OCI-LY7 (cell line): ENCODE measurements at regions not wholly inside any gene's neighbourhood (a gene's known extent, or its start where the extent isn't known, plus 50 kb on each side); places are given as distances from the start of the nearest gene placed in this dataset.

Source experiments
- BruUV-seq: library from RNA; stranded (reverse); fragments of 400-500 nt; replicated peaks from 2 replicates; lab custom pipeline; 2021; lab: Mats Ljungman, UMichigan
- CTCF ChIA-PET: fragments of 300-600 bp; sonication (Branson Sonifier 250); formaldehyde crosslinking; loops from one replicate; lab custom pipeline; 2022; ENCODE audit warnings: antibody characterized with exemption; ENCODE audit not compliant: unreplicated experiment; lab: Charles Lee
- POLR2A ChIA-PET: fragments of 300-600 bp; sonication (Branson Sonifier 250); formaldehyde crosslinking; loops from one replicate; lab custom pipeline; 2022; ENCODE audit warnings: antibody characterized with exemption; lab: Charles Lee
- DNase-seq: peaks from one replicate; pipeline ENCODE4 v3.0.0-alpha.2; 2015; ENCODE audit warnings: low spot score
- H2AFZ ChIP-seq: fragments of 200-600 bp; sonication (generic), shearing (Covaris generic); 2 replicates; pipeline ENCODE4 v1.6.1; 2014; ENCODE audit warnings: mild to moderate bottlenecking, antibody characterized with exemption, low read length, moderate library complexity
- H3K27ac ChIP-seq: fragments of 200-600 bp; sonication (generic); 2 replicates; pipeline ENCODE4 v1.5.1; 2014; ENCODE audit warnings: mixed run types, low read depth, mild to moderate bottlenecking, moderate library complexity, low read length, inconsistent platforms; ENCODE audit not compliant: poor library complexity, severe bottlenecking
- H3K36me3 ChIP-seq: fragments of 200-600 bp; sonication (generic); 2 replicates; pipeline ENCODE4 v1.6.1; 2014; ENCODE audit warnings: mild to moderate bottlenecking, antibody characterized with exemption, low read length, moderate library complexity, mixed read lengths; ENCODE audit not compliant: insufficient read depth
- H3K4me1 ChIP-seq: fragments of 200-600 bp; sonication (generic); 2 replicates; pipeline ENCODE4 v1.5.1; 2014; ENCODE audit warnings: mild to moderate bottlenecking, low read length; ENCODE audit not compliant: insufficient read depth, poor library complexity, severe bottlenecking
- H3K4me2 ChIP-seq: fragments of 200-600 bp; sonication (generic); 2 replicates; pipeline ENCODE4 v1.6.1; 2014; ENCODE audit warnings: mild to moderate bottlenecking, low read length
- H3K4me3 ChIP-seq: fragments of 200-600 bp; sonication (generic); 2 replicates; pipeline ENCODE4 v1.5.1; 2014; ENCODE audit warnings: mild to moderate bottlenecking, low read depth, low read length; ENCODE audit not compliant: poor library complexity, severe bottlenecking
- H3K79me2 ChIP-seq: fragments of 200-600 bp; sonication (generic); 2 replicates; pipeline ENCODE4 v1.6.1; 2016; ENCODE audit warnings: low read depth, mild to moderate bottlenecking, low read length, moderate library complexity, mixed read lengths; ENCODE audit not compliant: insufficient read depth
- H3K9me2 ChIP-seq: fragments of 200-600 bp; sonication (generic); 2 replicates; pipeline ENCODE4 v1.6.1; 2016; ENCODE audit warnings: mild to moderate bottlenecking, low read length, mixed read lengths; ENCODE audit not compliant: insufficient read depth
- H3K9me3 ChIP-seq: fragments of 200-600 bp; sonication (generic); 2 replicates; pipeline ENCODE4 v1.6.1; 2014; ENCODE audit warnings: mild to moderate bottlenecking, mixed run types, low read length, mixed read lengths
- H4K20me1 ChIP-seq: fragments of 200-600 bp; sonication (generic); 2 replicates; pipeline ENCODE4 v1.6.1; 2014; ENCODE audit warnings: mild to moderate bottlenecking, antibody characterized with exemption, low read length, moderate library complexity, mixed read lengths; ENCODE audit not compliant: insufficient read depth
- EZH2phosphoT487 ChIP-seq: fragments of 200-600 bp; sonication (generic); IDR thresholded peaks from 2 replicates; pipeline ENCODE4 v1.6.1; 2018; ENCODE audit warnings: low read depth, borderline replicate concordance, mild to moderate bottlenecking, mixed run types, antibody characterized with exemption, low read length, moderate library complexity, mixed read lengths
- intact Hi-C: fragments of 100-400 bp; cut with micrococcal nuclease; formaldehyde crosslinking; loops from one replicate; pipeline ENCODE4 v1.10.0; 2022; ENCODE audit not compliant: unreplicated experiment
- TF ChIP-seq, protein P1 (sequence below): fragments of 200-600 bp; sonication (generic); conservative IDR thresholded peaks from 2 replicates; pipeline ENCODE4 v1.5.1; 2014; ENCODE audit warnings: mild to moderate bottlenecking, antibody characterized with exemption, low read length, moderate library complexity, mixed read lengths

DNA sequence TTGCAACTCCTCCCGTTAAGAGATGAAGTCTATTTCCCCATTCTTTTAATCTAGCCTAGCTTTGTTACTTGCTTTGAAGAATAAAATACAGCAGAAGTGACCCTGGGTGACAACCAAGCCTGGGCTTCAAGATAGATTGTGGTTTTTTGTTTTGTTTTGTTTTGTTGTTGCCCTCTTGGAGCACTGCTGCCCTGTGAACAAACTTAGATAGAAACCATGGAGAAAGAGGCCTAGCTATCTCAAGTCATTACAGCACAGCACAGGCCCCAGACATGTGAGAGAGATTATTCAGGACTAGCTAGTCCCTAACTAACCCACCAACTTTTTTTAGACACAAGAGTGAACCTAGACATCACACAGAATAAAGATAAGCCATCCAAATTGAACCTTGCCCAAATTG lies 475.2 kb downstream of the EPHA7 start:
- Histone ChIP-seq H2AFZ (no peak overlapping the region), H3K9me3 (no peaks in the 10 kb centered on the region), H3K9me2 (no peaks in the 10 kb centered on the region), H3K4me3 (no peak overlapping the region), H3K4me2 (no peak overlapping the region), H3K4me1 (no peaks in the 10 kb centered on the region), H3K36me3 (no peaks in the 10 kb centered on the region), H4K20me1 (no peaks in the 10 kb centered on the region), H3K79me2 (no peaks in the 10 kb centered on the region), H3K27ac (no peak overlapping the region)
- POLR2A ChIA-PET, result interaction anchor here (0.6 kb wide), 2 partner anchors 63 to 365 kb away, joined by 3 read pairs; no protein-coding TSS in a partner anchor
- no peak for DNase-seq
- TF ChIP-seq, protein P1, sequence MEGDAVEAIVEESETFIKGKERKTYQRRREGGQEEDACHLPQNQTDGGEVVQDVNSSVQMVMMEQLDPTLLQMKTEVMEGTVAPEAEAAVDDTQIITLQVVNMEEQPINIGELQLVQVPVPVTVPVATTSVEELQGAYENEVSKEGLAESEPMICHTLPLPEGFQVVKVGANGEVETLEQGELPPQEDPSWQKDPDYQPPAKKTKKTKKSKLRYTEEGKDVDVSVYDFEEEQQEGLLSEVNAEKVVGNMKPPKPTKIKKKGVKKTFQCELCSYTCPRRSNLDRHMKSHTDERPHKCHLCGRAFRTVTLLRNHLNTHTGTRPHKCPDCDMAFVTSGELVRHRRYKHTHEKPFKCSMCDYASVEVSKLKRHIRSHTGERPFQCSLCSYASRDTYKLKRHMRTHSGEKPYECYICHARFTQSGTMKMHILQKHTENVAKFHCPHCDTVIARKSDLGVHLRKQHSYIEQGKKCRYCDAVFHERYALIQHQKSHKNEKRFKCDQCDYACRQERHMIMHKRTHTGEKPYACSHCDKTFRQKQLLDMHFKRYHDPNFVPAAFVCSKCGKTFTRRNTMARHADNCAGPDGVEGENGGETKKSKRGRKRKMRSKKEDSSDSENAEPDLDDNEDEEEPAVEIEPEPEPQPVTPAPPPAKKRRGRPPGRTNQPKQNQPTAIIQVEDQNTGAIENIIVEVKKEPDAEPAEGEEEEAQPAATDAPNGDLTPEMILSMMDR, result no peak
- TF ChIP-seq EZH2phosphoT487, result no peak
- CTCF ChIA-PET, result no interaction called here
- intact Hi-C loops, result no loop called here
- no TSS peak for BruUV-seq

DNA sequence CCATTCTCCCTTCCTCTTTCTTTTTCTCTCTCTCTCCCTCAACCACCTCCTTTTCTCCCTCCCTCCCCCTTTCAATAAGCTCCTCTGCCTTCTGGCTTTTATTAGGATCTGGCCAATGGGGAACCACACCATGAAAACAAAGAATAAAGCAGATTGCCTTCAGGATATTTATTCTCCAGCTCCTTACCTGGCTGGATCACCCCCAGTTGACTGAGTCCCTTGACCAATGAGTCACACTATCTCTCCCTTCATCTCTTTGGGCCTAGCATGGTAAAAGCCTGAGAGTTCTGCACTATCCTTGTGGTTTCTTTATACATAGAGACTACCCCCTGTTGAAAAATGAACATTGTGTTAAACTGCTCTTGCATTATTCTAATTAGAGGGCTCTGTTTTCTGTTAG lies 476.8 kb downstream of the EPHA7 start:
- no peak for TF ChIP-seq EZH2phosphoT487
- TF ChIP-seq, protein P1, result no peak
- Histone ChIP-seq H3K9me2 (no peaks in the 10 kb centered on the region), H3K4me3 (no peak overlapping the region), H3K79me2 (no peaks in the 10 kb centered on the region), H2AFZ (no peak overlapping the region), H3K27ac (no peak overlapping the region), H3K9me3 (no peaks in the 10 kb centered on the region), H4K20me1 (no peaks in the 10 kb centered on the region), H3K4me2 (no peak overlapping the region), H3K36me3 (no peaks in the 10 kb centered on the region), H3K4me1 (no peaks in the 10 kb centered on the region)
- ChIA-PET POLR2A (no interaction called here), CTCF (no interaction called here)
- DNase-seq, result no peak
- intact Hi-C loops, result no loop called here
- no TSS peak for BruUV-seq

DNA sequence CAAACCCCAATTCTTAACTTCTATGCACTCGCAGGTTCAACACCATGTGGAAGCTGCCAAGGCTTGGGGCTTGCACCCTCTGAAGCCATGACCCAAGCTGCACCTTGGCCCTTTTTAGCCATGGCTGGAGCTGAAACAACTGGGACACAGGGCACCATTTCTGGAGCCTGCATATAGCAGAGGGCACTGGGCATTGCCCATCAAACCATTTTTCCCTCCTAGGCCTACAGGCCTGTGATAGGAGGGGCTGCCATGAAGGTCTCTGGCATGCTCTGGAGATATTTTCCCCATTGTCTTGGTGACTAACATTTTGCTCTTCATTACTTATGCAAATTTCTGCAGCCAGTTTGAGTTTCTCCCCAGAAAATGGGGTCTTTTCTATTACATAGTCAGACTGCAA lies 484.7 kb downstream of the EPHA7 start:
- H3K4me1 ChIP-seq, result no peaks in the 10 kb centered on the region
- TF ChIP-seq, protein P1, result no peak
- no peak for TF ChIP-seq EZH2phosphoT487
- no peaks in the 10 kb centered on the region for H3K79me2 ChIP-seq
- BruUV-seq, result no TSS peak
- no peak overlapping the region for H3K4me2 ChIP-seq
- H4K20me1 ChIP-seq, result no peaks in the 10 kb centered on the region
- H3K9me3 ChIP-seq, result no peaks in the 10 kb centered on the region
- no peak overlapping the region for H2AFZ ChIP-seq
- no peak overlapping the region for H3K4me3 ChIP-seq
- H3K9me2 ChIP-seq, result no peaks in the 10 kb centered on the region
- POLR2A ChIA-PET, result interaction anchor here (0.6 kb wide), 1 partner anchor 435 kb away, joined by 3 read pairs; no protein-coding TSS in a partner anchor
- intact Hi-C loops, result no loop called here
- DNase-seq, result no peak
- no peaks in the 10 kb centered on the region for H3K36me3 ChIP-seq
- H3K27ac ChIP-seq, result no peak overlapping the region
- CTCF ChIA-PET, result no interaction called here
